GM18511 (cell line): ENCODE measurements at regions not wholly inside any gene's neighbourhood (a gene's known extent, or its start where the extent isn't known, plus 50 kb on each side); places are given as distances from the start of the nearest gene placed in this dataset.
"Not testable (repeated sequence)": the region's sequence is repeated elsewhere in the genome, so short reads cannot be mapped to it uniquely, and the experiment has no call there.

Source experiments
- ATAC-seq: cut with Tn5 transposase; IDR thresholded peaks from one replicate; pipeline ENCODE4 v1.9.1; 2021; ENCODE audit warnings: mild to moderate bottlenecking, moderate library complexity; ENCODE audit not compliant: unreplicated experiment

GRCh38 chr3:74149466-74149865 is 465.0 kb downstream of the CNTN3 start:
- ATAC-seq = no peak

- no peak for ATAC-seq
Measured at GRCh38 chr3:74145277-74145676, 469.2 kb downstream of the CNTN3 start.

- no peak for ATAC-seq
Measured at GRCh38 chr3:74139648-74140047, 474.8 kb downstream of the CNTN3 start.

- no peak for ATAC-seq
Measured at GRCh38 chr3:74137790-74138189, 476.7 kb downstream of the CNTN3 start.

GRCh38 chr3:74135808-74136207 is 478.7 kb downstream of the CNTN3 start:
- ATAC-seq = no peak

DNA sequence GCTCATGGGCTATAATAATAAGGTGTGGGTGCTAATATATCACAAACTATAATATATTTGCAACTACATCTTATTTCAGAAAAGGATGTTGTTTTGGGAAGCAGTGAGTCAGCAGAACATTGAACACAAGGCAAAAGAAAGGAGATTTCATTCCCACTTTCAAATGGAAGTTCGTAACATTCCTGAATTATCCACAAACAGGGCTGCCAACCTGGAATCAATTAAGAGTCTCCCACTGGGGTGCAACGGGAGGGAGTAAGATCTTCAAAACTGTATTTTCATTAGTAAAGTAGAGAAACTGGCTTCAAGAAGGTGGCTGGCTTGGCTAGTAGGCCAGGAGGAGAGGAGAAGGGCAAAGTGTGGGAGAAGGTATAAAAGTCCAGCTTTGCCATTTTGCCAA is 479.6 kb downstream of the CNTN3 start:
- ATAC-seq = no peak

GRCh38 chr3:74131546-74132328 is 482.7 kb downstream of the CNTN3 start:
- not testable (repeated sequence) for ATAC-seq

GRCh38 chr3:74129611-74130010 is 484.8 kb downstream of the CNTN3 start:
- no peak for ATAC-seq

GRCh38 chr3:74129056-74129455 is 485.4 kb downstream of the CNTN3 start:
- ATAC-seq = no peak

GRCh38 chr3:74127256-74127655 is 487.2 kb downstream of the CNTN3 start:
- ATAC-seq = no peak

DNA sequence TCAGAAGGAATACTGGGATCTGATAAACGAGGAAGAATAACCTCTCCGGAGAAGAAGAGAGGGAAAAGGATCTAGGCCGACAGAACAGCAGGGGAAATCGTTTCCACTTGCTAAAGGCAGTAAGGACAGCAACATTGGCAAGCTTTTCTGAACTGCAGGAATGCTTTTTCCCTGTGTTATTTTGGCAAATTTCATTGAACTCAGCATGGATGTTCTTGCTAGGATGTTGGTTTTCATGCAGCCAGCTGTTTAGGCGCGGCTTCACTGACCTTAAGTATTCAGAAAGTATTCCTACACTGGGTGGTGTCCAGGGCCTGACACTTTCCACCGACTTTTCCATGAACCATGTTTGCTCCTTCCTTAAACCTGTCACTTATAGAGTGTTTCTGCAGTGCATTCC is 489.7 kb downstream of the CNTN3 start:
- ATAC-seq = no peak

DNA sequence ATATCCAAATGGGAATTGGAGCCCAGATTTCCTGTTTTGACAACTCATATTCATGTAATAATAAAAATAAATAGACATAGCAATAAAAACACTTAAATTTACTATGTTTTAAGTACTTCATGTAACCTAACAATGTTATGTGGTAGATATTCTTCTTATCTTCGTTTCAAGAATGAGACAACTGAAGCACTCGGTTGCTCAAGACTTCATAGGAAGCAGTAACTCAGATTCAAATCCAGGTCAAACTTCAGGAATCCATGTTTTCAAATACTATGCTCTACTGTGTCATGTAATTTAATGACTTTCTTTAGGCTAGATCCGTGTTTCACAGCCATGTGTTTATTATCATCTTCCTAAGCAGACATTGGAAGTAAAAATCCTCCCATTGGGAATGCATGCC is 492.2 kb downstream of the CNTN3 start:
- ATAC-seq = no peak

DNA sequence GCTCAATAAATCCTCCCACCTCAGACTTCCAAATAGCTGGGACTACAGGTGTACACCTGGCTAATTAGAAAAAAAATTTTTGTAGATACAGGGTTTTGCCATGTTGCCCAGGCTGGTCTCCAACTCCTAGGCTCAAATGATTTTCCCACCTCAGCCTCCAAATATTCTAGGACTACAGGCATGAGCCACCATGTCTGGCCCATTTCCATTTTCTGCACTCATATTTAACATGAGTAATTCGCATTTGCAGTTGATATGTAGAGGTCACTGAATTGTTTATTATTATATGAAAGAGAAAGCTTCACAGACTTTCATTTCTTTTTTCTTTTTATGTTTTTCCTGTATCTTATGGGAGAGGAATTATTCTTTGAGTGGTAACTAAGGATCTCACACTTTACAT is 492.7 kb downstream of the CNTN3 start:
- ATAC-seq = no peak

DNA sequence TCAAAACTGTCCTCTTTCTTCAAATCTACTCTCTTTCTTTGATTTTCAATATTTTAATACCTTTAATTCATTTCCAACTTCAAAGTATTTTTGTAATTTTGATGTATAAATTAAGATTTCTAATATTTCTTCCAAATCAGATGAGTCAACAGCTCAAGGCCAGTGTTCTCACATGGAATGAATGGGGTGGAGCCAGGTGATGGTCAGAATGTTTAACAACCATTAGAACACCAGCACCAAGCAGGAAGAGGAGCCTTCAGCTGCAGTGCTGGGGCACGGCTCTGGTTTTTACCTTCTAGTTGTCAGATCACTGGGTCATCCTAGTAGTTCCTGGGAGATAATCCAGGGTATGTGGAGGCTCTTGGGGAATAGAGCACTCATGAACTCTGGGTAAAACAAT is 494.5 kb upstream of the PDZRN3 start:
- ATAC-seq = no peak

GRCh38 chr3:74115906-74116305 is 491.2 kb upstream of the PDZRN3 start:
- ATAC-seq = no peak

DNA sequence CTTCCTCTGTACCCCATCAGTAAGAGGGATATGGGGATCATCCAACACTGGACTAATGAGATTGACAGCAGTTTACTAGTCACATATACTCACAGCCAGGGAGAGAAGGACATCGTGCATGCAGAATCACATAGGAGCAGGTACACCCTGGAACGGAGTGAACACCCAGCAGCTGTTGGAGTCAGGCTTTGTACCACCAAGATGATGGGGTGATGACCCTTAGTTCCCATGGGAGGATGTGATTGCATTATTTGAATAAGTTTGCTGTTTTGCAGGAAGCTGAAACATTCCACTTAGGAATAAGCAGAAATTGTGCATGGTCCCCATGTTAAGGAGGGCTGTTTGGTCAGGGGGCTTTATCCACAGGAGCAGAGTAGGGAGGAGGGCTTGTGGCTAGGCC is 482.7 kb upstream of the PDZRN3 start:
- no peak for ATAC-seq

DNA sequence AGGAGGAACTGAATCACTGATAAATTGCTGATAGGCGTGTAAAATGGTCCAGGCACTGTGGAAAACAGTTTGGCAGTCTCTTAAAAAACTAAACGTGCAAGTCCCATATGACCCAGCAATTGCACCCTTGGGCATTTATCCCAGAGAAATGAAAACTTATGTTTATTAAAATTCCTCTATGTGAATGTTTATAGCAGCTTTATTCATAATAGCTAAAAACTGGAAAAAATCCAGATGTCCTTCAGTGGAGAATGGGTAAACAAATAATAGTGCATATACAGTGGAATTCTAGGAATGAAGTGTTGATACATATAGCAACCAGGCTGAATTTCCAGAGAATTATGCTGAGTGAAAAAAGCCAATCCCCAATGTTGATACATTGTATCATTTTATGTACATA is 482.2 kb upstream of the PDZRN3 start:
- no peak for ATAC-seq

GRCh38 chr3:74091204-74091603 is 466.5 kb upstream of the PDZRN3 start:
- no peak for ATAC-seq

- ATAC-seq = no peak
Measured at GRCh38 chr3:74089814-74090213, 465.1 kb upstream of the PDZRN3 start.

DNA sequence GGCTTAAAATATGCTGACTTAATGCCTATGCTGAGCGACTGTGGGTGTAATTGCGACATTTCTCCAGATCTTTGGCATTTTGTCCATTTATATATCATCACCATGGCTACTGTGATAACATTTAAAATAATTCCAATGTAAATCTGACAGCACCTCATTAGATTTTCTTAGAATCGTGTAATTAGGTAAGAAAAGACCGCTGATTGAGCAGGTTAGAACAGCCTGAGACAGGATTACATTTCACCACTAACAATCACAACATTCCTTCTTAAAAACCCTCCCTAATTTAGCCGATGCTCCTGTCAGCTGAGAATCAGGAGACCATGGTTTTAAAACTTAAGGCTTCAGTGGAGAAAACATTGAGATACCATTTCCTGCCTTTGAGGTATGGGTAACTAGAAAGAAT is 455.3 kb upstream of the PDZRN3 start:
- no peak for ATAC-seq

GRCh38 chr3:74075241-74075640 is 450.5 kb upstream of the PDZRN3 start:
- ATAC-seq = no peak

DNA sequence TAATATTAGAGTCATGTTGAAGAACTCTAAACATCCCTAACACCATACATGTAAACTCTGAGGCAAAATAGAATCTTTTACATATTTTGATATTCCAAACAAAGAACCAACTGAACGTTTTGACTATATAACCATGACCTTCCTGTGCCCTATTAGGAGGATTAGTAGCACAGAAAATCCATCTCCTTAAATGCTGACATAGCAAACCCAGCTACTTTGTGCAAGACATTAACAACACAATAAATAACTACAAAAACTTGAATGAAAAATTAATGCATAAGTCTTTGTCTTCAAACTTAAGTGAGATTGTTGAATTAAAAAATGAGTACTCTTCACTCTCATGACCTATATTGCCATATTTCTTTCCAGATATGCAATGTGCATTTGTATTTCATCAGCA is 450.0 kb upstream of the PDZRN3 start:
- no peak for ATAC-seq

DNA sequence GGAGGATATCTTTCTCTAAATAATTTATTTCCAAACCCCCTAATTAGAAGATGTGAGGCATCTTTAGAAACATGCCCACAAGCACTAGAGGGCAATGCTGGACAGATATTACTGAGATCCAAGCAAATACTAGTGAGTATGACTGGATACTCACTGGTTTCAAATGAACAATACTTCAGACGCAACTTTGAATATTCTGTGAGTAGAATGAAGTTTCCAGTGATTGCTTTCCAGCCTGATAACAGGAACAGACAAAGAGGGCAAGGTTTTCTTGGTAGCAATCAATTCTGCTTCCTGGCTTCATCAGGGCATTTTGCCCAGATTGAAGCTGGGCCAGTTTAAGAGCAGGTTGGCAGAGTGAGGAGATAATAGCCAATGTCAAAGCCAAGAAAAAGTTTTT is 442.6 kb upstream of the PDZRN3 start:
- ATAC-seq = no peak
